ENCODE measurements at regions not wholly inside any gene's neighbourhood (a gene's known extent, or its start where the extent isn't known, plus 50 kb on each side); places are given as distances from the start of the nearest gene placed in this dataset.

GRCh38 chr5:84816746-84817547, 432.3 kb upstream of the EDIL3 start:
- DNase-seq (ENCODE audit: low read depth in 1 of 2, low spot score in 1 of 2): peak in 1 of 2 donors; percentile 18
- no peak overlapping the region for H3K4me3 ChIP-seq

DNA sequence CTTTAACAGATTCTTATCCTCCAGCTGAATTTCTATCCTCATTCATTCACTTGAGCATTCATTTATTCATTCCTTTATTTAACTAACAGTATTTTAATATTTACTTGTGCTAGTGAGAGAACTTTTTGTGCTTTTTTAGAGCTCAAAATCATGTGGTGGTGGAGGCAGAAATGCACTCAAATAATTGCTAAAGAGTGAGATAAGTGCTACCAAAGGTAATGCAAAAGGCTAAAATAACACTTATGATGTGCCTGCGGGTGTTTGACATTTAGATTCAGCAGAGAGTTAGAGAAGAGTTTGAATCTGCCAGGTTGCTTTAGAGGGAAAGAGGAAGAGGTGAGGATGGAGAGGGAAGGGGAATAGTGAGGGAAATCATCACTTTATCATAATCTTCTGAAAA, 431.5 kb upstream of the EDIL3 start:
- no peaks in the 10 kb centered on the region for H3K9me3 ChIP-seq (ENCODE audit: low read depth)
- no peak overlapping the region for H3K4me3 ChIP-seq
- TF ChIP-seq, protein P1, sequence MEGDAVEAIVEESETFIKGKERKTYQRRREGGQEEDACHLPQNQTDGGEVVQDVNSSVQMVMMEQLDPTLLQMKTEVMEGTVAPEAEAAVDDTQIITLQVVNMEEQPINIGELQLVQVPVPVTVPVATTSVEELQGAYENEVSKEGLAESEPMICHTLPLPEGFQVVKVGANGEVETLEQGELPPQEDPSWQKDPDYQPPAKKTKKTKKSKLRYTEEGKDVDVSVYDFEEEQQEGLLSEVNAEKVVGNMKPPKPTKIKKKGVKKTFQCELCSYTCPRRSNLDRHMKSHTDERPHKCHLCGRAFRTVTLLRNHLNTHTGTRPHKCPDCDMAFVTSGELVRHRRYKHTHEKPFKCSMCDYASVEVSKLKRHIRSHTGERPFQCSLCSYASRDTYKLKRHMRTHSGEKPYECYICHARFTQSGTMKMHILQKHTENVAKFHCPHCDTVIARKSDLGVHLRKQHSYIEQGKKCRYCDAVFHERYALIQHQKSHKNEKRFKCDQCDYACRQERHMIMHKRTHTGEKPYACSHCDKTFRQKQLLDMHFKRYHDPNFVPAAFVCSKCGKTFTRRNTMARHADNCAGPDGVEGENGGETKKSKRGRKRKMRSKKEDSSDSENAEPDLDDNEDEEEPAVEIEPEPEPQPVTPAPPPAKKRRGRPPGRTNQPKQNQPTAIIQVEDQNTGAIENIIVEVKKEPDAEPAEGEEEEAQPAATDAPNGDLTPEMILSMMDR (IDR thresholded peaks at IDR 0.05; ENCODE audit: low read depth, low read length): no peak
- H3K4me1 ChIP-seq (ENCODE audit: low read depth): no peaks in the 10 kb centered on the region
- no peak overlapping the region for H3K27ac ChIP-seq
- H3K36me3 ChIP-seq: no peaks in the 10 kb centered on the region
- no peaks in the 10 kb centered on the region for H3K27me3 ChIP-seq
- no peak for DNase-seq (ENCODE audit: low read depth in 1 of 2, low spot score in 1 of 2)

More at GRCh38 chr5:84816746-84817547, 432.3 kb upstream of the EDIL3 start:
- Histone ChIP-seq H3K36me3 (no peaks in the 10 kb centered on the region), H3K27ac (no peak overlapping the region), H3K27me3 (no peaks in the 10 kb centered on the region), H3K4me1 (ENCODE audit: low read depth) (no peaks in the 10 kb centered on the region), H3K9me3 (ENCODE audit: low read depth) (no peaks in the 10 kb centered on the region)
- TF ChIP-seq, protein P1 (IDR thresholded peaks at IDR 0.05; ENCODE audit: low read depth, low read length): no peak

DNA sequence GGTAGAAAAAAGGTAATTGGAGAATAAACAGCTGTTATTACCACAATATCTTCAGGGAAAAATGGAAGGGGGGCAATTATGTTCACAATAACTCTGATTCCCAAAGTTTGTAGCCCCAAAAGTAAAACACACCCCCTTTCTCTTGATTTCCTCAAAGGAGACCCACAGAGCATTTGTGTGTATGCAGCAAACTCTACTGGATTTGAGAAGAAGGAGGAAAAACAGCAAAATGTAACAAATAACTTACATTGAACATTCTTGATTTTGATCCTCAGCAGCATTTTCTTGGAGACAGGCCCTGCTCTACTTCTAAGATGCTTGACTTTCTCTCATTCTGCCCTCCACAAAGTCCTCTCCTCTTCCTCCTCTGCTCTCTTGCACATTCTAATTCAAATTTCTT, 420.8 kb upstream of the EDIL3 start:
- Histone ChIP-seq H3K27ac (no peak overlapping the region), H3K36me3 (no peaks in the 10 kb centered on the region), H3K4me3 (no peak overlapping the region), H3K4me1 (ENCODE audit: low read depth) (no peaks in the 10 kb centered on the region), H3K9me3 (ENCODE audit: low read depth) (no peaks in the 10 kb centered on the region), H3K27me3 (no peaks in the 10 kb centered on the region)
- TF ChIP-seq, protein P1 (IDR thresholded peaks at IDR 0.05; ENCODE audit: low read depth, low read length): no peak
- DNase-seq (ENCODE audit: low read depth in 1 of 2, low spot score in 1 of 2): no peak

DNA sequence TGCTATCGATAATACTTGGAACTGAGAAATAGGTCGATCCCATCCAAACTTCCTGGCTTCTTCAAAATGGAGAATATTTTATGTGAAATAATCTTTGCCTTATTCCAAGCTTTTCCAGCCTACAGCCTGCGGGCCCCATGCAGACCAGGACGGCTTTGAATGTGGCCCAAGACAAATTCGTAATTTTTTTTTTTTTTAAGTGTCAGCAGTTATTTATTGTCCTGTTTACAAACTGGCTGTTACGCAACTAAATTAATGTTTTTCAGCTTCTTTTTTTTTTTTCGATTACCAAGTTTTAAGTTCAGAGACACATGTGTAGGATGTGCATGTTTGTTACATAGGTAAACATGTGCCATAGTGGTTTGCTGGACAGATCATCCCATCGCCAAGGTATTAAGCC, 411.7 kb upstream of the EDIL3 start:
- Histone ChIP-seq H3K36me3 (no peaks in the 10 kb centered on the region), H3K4me3 (no peak overlapping the region), H3K27me3 (no peaks in the 10 kb centered on the region), H3K4me1 (ENCODE audit: low read depth) (no peaks in the 10 kb centered on the region), H3K9me3 (ENCODE audit: low read depth) (no peaks in the 10 kb centered on the region), H3K27ac (no peak overlapping the region)
- no peak for DNase-seq (ENCODE audit: low read depth in 1 of 2, low spot score in 1 of 2)
- TF ChIP-seq, protein P1 (IDR thresholded peaks at IDR 0.05; ENCODE audit: low read depth, low read length): no peak

- DNase-seq (ENCODE audit: low read depth in 1 of 2, low spot score in 1 of 2): no peak
- no peaks in the 10 kb centered on the region for H3K36me3 ChIP-seq
- TF ChIP-seq, protein P1 (IDR thresholded peaks at IDR 0.05; ENCODE audit: low read depth, low read length): no peak
- no peak overlapping the region for H3K4me3 ChIP-seq
- H3K27ac ChIP-seq: no peak overlapping the region
- H3K9me3 ChIP-seq (ENCODE audit: low read depth): no peaks in the 10 kb centered on the region
- H3K27me3 ChIP-seq: no peaks in the 10 kb centered on the region
- no peaks in the 10 kb centered on the region for H3K4me1 ChIP-seq (ENCODE audit: low read depth)
Observed at GRCh38 chr5:84794486-84795035, 409.9 kb upstream of the EDIL3 start.

Measured in cardiac muscle cell (in vitro differentiated cells and primary cell).